LNCAP (cell line): ENCODE measurements at regions not wholly inside any gene's neighbourhood (a gene's known extent, or its start where the extent isn't known, plus 50 kb on each side); places are given as distances from the start of the nearest gene placed in this dataset.

Experiments
- CTCF ChIP-seq: fragments of 450-650 bp; IDR thresholded peaks from 2 replicates; pipeline ENCODE4 v1.5.1; 2017; ENCODE audit warnings: mild to moderate bottlenecking

GRCh38 chr3:168820810-168821415 lies 725.2 kb upstream of the GOLIM4 start:
- TF ChIP-seq CTCF: no peak

- TF ChIP-seq CTCF: no peak
Observed at GRCh38 chr3:168817177-168817576, 721.5 kb upstream of the GOLIM4 start.

DNA sequence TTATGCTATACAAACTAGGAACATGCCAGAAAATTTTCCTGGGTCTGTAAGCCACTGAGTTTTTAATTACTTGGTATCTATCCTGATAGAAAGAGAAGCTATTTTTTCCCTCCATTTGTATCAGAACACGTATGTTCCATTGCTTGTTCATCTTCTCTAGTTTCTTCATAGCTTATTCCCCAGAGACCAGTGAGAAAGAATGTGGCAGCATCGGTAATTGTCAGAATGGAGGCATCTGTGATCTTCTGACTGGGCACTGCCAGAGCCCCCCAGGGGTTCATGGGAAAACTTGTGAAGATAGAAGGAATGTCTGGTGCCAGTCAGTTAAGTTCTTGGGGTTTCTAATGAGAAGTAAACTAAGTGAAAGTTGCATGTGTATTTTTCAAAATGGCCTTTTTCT lies 720.2 kb upstream of the GOLIM4 start:
- no peak for TF ChIP-seq CTCF

DNA sequence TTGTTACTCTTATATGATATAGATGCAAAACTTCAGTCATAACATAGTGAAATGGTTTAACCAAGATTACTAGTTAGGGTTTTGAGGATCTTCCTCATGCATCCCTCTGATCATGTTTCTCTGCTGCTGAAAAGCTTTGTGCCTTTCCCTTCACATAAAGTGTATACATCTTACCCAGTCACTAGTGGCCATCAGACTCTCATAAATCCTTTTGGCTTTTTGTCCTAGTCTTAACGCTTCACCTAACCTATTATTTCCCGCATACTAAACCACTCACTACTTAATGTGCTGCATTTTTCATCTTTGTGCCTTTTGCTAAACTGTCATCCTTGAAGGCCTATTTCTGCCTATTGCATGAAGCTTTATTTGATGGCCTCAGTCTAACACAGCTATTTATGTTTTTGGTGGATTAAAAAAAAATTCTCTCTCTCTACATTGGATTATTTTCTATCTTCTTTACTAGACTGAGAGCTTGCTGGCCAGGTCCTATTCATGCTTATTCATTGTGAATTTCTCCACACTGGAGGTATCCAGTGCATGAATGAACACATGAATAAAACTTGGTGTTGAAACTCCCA lies 717.6 kb upstream of the GOLIM4 start:
- TF ChIP-seq CTCF: no peak

GRCh38 chr3:168812234-168812633 lies 716.5 kb upstream of the GOLIM4 start:
- TF ChIP-seq CTCF: no peak

- no peak for TF ChIP-seq CTCF
Observed at GRCh38 chr3:168808596-168808995, 712.9 kb upstream of the GOLIM4 start.

DNA sequence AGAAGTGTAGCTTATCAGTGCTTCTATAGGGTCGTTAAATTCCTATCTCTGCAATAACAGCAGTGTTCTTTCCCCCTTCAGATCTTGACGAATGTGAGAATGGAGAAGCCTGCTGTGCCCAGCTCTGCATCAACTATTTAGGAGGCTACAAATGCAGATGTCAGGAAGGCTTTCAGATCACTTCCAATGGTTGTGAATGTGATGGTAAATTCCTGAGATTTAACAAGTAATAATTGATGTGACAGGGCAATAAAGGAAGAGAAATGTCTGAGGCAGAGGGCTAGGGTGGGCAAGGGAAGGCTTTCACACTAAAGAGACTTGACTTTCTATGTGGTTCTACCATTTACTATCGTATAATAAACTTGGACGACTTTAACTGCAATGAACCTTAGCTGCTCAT lies 711.7 kb upstream of the GOLIM4 start:
- TF ChIP-seq CTCF: no peak

DNA sequence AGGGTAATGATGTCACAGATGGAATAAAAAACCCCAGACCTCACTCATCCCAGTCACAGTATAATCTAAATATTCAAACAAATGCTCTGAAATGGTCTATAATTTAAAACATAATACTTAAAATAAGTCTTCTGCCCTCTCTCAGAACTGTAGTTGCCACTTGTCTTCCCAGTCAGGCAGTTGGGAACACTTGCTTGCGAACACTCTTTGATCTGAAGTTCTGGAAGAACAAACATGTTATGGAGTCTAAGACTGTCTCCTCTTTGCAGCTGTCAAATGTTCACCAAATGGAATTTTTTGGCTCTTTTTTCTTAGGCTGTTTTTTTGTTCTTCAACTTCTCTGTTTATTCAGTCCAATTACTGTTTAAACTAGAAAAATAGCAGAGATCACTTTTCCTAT lies 711.1 kb upstream of the GOLIM4 start:
- no peak for TF ChIP-seq CTCF
